Mammary epithelial cell (primary cell): ENCODE measurements at regions not wholly inside any gene's neighbourhood (a gene's known extent, or its start where the extent isn't known, plus 50 kb on each side); places are given as distances from the start of the nearest gene placed in this dataset.

Experiments used
- EZH2 ChIP-seq: IDR thresholded peaks from 2 replicates; pipeline ENCODE4 v1.6.1; 2012; ENCODE audit warnings: low read length, inconsistent platforms, borderline replicate concordance
- TF ChIP-seq, protein P1 (sequence below), 2 donors: IDR thresholded peaks in 1 of 2; conservative IDR thresholded peaks in 1 of 2; 2 replicates each; pipeline ENCODE4 v1.5.1; 2011 to 2012; ENCODE audit warnings: inconsistent platforms in 2 of 2, low read length in 2 of 2, mild to moderate bottlenecking in 2 of 2, control low read depth in 1 of 2, low read depth in 1 of 2; ENCODE audit not compliant: insufficient read depth in 1 of 2; ENCODE audit errors: extremely low read depth in 1 of 2

DNA sequence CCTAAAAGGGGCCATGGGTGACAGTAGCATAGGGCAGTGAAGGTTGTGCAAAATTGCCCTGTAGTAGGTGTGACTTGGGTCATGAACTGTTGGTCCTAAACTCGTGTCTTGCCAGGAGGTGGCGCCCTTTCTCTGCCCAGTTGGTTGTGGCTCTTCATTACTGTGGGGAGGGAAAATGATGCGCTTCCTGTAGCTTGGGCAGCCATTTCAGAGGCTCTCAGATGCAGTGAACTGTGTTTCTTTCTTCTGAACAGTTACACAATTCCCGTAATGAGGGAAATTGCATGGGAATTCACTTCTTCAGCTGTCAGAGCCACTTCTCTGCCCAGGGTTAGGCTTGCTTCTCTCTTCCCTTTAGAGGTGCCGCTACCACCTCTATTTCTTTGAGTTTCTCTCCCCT, 148.1 kb upstream of the NRXN3 start:
- TF ChIP-seq, protein P1, sequence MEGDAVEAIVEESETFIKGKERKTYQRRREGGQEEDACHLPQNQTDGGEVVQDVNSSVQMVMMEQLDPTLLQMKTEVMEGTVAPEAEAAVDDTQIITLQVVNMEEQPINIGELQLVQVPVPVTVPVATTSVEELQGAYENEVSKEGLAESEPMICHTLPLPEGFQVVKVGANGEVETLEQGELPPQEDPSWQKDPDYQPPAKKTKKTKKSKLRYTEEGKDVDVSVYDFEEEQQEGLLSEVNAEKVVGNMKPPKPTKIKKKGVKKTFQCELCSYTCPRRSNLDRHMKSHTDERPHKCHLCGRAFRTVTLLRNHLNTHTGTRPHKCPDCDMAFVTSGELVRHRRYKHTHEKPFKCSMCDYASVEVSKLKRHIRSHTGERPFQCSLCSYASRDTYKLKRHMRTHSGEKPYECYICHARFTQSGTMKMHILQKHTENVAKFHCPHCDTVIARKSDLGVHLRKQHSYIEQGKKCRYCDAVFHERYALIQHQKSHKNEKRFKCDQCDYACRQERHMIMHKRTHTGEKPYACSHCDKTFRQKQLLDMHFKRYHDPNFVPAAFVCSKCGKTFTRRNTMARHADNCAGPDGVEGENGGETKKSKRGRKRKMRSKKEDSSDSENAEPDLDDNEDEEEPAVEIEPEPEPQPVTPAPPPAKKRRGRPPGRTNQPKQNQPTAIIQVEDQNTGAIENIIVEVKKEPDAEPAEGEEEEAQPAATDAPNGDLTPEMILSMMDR (conservative IDR thresholded peaks at IDR 0.05 in 1 of 2, IDR thresholded peaks at IDR 0.05 in 1 of 2; ENCODE audit: extremely low read depth in 1 of 2, insufficient read depth in 1 of 2, low read depth in 1 of 2, low read length in 2 of 2): peak; percentile 65 to 68
- no peak for TF ChIP-seq EZH2
